ENCODE measurements at regions not wholly inside any gene's neighbourhood (a gene's known extent, or its start where the extent isn't known, plus 50 kb on each side); places are given as distances from the start of the nearest gene placed in this dataset.

- intact Hi-C loops (cut with DNase I), result no loop called here
- DNase-seq, result no peak
Measured at GRCh38 chr13:111844222-111844671, 222.7 kb upstream of the SOX1 start.

- DNase-seq, result no peak
- intact Hi-C loops (cut with DNase I), result no loop called here
Measured at GRCh38 chr13:111844682-111845081, 222.3 kb upstream of the SOX1 start.

DNA sequence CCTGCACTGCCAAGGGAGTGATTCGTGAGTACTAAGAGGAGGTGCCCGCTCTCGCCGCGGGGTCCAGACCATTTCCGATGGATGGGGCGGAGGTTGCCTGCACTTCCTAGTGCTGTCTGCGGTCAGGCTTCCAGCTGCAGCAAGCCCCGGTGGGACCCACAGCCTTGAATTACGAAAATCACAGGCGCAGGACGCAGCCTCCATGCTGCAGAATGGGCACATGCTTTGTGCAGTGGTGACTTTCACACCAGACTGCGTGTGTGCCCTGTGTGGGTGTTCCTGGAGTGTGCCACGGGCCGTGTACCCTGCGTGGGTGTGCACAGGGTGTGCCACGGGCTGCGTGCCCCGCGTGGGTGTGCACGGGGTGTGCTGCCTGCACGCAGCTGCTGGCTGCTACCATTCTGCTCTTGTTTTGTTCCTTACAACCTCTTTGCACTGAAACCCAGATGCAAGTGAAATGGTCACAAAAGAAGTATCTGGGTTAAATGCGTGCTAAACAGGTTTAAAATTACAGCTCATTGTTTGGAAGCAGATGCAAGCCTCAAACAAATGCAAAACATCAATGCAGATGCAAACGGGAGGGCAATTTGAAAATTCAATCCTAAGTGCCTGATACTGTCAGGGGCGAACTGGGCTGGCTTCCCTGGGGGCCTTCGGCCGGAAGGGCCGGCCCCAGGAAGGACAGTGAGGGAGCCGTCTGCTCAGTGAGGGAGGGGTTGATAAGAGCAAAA is 221.2 kb upstream of the SOX1 start:
- no peak for DNase-seq

GRCh38 chr13:111846391-111847159 is 220.4 kb upstream of the SOX1 start:
- no peak for DNase-seq
- intact Hi-C loops (cut with DNase I), result no loop called here

More for the DNA sequence above, 221.2 kb upstream of the SOX1 start:
- intact Hi-C loops (cut with DNase I), result no loop called here

DNA sequence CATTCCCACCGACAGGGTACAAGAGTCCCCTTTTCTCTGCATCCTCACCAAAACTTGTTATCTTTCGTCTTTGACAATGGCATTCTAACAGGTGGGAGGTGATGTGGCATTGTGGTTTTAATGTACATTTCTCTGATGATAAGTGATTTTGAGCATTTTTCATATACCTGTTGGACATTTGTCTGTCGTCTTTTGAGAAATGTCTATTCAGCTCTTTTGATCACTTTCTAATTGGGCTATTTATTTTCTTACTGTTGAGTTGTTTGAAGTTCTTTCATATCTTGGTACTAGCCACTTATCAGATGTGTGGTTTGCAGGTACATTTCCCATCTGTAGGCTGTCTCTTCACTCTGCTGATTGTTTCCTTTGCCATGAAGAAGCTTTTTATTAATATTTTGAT is 219.0 kb upstream of the SOX1 start:
- intact Hi-C loops (cut with DNase I), result no loop called here
- DNase-seq, result no peak

DNA sequence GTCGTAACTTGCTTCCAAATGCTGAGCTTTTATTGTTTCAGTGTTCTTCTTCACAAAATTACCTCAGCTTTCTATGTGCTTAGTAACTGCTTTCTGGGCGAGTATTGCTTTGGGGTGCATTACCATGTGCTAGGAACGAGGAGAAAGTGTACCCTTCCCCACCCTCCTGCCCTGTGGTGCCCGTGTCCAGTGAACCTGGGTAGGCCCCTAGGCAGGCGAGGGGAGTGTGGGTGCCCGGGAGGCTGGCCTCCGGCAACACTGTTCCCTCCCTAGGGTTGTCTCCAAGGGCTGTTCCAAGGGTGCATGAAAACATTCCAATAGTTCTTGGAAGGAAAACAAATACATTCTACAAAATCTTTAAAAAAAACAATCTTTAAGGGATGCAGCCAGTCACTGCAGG is 216.5 kb upstream of the SOX1 start:
- intact Hi-C loops (cut with DNase I), result no loop called here
- DNase-seq, result no peak

DNA sequence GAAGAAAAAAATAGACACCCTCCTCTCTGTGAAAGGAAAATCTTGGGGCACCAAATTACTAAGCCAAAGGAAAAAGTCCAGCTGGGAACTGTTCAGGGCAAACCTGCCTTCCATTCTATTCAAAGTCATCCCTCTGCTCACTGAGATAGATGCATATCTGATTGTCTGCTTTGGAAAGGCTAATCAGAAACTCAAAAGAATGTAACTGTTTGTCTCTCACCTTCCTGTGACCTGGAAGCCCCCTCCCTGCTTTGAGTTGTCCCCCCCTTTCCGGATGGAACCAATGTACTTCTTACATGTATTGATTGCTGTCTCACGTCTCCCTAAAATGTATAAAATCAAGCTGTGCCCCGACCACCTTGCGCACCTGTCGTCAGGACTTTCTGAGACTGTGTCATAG is 216.0 kb upstream of the SOX1 start:
- no peak for DNase-seq
- intact Hi-C loops (cut with DNase I), result no loop called here

- intact Hi-C loops (cut with DNase I), result no loop called here
- no peak for DNase-seq
Measured at GRCh38 chr13:111852725-111853518, 214.0 kb upstream of the SOX1 start.

DNA sequence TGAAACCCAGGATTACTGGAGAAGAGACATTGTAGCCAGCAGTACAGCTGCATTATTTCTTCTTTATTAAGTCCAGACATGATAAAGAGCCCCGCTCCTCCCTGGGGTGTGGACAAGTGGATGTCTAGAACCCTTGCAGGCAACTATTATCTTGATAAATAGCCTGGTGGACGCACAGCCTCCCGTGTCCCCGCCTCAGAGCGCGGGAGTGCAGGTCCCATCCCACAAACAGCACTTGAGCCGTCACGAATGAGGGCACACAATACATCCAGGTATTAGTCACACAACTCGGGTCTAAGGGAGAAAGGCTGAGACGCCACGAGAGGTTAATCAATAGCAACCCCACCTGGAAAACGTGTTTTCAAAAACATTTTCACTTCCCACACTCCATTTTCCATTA is 213.2 kb upstream of the SOX1 start:
- intact Hi-C loops (cut with DNase I), result no loop called here
- DNase-seq, result no peak

DNA sequence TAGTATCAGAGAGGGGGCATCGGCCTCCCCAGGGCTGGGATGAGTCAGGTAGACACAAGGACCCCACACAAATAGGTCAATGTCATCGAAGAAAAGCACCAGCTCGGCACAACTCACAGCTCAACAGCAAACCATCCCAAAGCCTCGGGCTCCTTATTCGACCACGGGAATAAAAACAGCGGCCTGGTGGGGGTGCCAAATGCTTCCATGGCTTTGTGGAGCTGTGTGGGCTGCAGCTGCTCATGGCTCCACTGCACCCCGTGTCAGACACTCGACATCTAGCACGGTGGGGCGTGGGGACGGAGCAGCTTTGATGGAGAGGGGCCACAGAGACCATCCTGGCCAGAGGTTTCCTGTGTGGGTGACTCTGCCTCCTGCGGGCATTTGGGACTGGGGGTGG is 212.5 kb upstream of the SOX1 start:
- DNase-seq, result no peak
- intact Hi-C loops (cut with DNase I), result no loop called here

GRCh38 chr13:111855191-111855590 is 211.8 kb upstream of the SOX1 start:
- no peak for DNase-seq
- intact Hi-C loops (cut with DNase I), result no loop called here

DNA sequence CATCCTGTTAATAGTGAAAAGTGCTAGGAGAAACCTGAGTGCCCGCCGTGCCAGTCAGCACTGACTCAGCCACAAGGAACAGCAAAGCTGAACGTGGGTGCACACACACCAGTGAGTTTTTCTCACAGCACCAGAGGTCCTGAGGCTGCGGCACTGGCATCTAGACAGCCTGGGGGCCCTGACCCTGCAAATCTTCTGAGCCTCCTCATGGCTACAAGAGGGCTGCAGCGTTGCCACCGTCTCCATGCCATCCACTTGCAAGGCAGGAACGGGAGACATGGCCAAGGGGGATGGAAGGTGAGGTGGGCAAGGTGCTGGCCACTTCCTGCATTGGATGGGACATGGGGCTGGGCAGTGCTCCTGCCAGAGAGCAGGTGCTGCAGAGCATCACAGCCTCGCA is 211.2 kb upstream of the SOX1 start:
- DNase-seq, result no peak
- intact Hi-C loops (cut with DNase I), result no loop called here

- DNase-seq, result no peak
- intact Hi-C loops (cut with DNase I), result no loop called here
Measured at GRCh38 chr13:111856571-111856970, 210.4 kb upstream of the SOX1 start.

- intact Hi-C loops (cut with DNase I), result no loop called here
- DNase-seq, result no peak
Measured at GRCh38 chr13:111857336-111857735, 209.6 kb upstream of the SOX1 start.

- DNase-seq, result no peak
- intact Hi-C loops (cut with DNase I), result no loop called here
Measured at GRCh38 chr13:111857846-111858560, 208.9 kb upstream of the SOX1 start.

DNA sequence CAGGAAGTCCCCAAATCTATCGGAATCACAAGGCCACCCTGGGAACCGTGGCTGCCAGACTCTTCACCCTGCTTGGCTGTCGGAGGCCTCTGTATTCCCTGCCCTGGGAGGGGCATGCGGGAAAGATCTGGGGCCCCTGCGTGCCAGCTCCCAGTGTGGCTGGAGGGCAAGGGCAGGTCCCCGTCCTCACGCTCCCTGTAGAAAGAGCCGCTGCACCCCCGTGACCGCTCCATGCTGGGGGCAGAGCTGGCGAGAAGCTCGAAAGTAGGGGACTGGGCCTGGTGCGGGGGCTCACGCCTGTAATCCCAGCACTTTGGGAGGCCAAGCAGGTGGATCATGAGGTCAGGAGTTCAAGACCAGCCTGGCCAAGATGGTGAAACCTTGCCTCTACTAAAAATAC is 208.4 kb upstream of the SOX1 start:
- DNase-seq, result no peak
- intact Hi-C loops (cut with DNase I), result no loop called here

DNA sequence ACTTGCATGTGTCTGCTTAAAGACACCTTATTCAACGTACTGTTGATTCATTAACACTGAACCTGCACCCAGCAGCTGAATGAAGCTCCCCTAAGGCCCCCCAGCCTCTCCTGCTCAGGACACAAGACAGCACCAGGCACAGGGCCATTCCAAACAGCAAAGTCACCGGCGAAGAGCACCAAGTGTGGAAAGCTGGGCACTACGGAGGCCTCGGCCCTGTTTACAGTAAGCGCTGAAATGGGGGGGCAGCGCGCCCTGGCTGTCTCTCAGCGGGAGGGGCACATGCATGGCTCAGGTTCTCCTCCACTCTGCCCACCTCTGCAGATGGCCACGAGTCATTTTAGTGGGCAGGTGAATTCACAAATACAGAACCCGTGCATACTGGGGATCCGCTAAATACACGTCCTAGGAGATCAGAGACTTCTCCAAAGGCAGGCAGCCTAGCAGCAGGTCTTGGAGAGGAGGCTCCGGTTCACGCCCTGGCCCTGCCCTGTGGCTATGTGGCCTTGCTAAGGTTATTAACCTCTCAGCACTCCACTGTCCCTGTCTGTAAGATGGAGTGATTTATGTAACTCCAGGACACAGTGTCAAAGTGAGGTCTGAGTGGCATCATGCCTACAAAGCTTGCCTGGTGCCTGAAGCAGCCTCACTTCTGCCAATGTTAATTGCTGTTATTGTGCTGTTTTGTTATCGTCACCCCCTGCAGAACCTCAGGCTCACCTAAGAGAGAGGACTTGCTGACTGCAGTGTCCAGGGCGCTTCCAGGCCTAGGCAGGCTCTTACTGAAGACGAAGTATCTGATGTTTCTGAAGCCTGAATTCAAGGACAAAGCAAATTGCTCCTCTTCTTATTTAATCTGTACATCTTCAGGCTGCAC is 207.4 kb upstream of the SOX1 start:
- no peak for DNase-seq

DNA sequence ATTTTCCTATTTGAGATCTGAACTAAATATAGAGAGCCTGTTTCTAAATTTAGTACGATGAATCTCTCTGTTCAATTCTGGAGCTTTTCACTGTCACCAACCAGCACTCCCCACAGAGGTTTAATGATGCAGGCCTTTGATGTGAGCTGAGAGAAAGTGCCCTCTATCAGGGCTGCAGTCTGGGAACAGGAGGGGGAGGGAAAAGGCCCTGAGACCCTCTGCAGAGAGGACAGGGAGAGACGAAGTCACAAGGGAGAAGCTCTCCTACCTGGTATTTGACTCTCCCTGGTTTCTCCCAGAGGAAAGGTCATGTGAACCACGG is 206.8 kb upstream of the SOX1 start:
- no peak for DNase-seq
- intact Hi-C loops (cut with DNase I), result no loop called here

More for the DNA sequence above, 207.4 kb upstream of the SOX1 start:
- intact Hi-C loops (cut with DNase I), result no loop called here

GRCh38 chr13:111861319-111861718 is 205.6 kb upstream of the SOX1 start:
- no peak for DNase-seq
- intact Hi-C loops (cut with DNase I), result no loop called here
